ENCODE measurements at regions not wholly inside any gene's neighbourhood (a gene's known extent, or its start where the extent isn't known, plus 50 kb on each side); places are given as distances from the start of the nearest gene placed in this dataset.

- no peak for TF ChIP-seq EZH2 (IDR thresholded peaks at IDR 0.05; ENCODE audit: insufficient read depth, low read length)
- TF ChIP-seq, protein P1, sequence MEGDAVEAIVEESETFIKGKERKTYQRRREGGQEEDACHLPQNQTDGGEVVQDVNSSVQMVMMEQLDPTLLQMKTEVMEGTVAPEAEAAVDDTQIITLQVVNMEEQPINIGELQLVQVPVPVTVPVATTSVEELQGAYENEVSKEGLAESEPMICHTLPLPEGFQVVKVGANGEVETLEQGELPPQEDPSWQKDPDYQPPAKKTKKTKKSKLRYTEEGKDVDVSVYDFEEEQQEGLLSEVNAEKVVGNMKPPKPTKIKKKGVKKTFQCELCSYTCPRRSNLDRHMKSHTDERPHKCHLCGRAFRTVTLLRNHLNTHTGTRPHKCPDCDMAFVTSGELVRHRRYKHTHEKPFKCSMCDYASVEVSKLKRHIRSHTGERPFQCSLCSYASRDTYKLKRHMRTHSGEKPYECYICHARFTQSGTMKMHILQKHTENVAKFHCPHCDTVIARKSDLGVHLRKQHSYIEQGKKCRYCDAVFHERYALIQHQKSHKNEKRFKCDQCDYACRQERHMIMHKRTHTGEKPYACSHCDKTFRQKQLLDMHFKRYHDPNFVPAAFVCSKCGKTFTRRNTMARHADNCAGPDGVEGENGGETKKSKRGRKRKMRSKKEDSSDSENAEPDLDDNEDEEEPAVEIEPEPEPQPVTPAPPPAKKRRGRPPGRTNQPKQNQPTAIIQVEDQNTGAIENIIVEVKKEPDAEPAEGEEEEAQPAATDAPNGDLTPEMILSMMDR (IDR thresholded peaks at IDR 0.05; ENCODE audit: insufficient read depth, low read depth, low read length) = no peak
These were observed 856.2 kb downstream of the STIM2 start for GRCh38 chr4:27716693-27717430.

Measured in astrocyte (in vitro differentiated cells and primary cell).